Glutamatergic neuron (in vitro differentiated cells): ENCODE measurements at regions not wholly inside any gene's neighbourhood (a gene's known extent, or its start where the extent isn't known, plus 50 kb on each side); places are given as distances from the start of the nearest gene placed in this dataset.

ENCODE experiments used
- DNase-seq: peaks from one replicate; pipeline ENCODE4 v3.0.0; 2022
- H3K27ac Mint-ChIP-seq: one replicate; pipeline ENCODE4 v1.8.0; 2020; ENCODE audit warnings: mild to moderate bottlenecking, mixed read lengths, inconsistent platforms; ENCODE audit not compliant: unreplicated experiment
- H3K27me3 Mint-ChIP-seq: one replicate; pipeline ENCODE4 v1.8.0; 2020; ENCODE audit warnings: mild to moderate bottlenecking, moderate library complexity, mixed read lengths, inconsistent platforms; ENCODE audit not compliant: unreplicated experiment
- H3K36me3 Mint-ChIP-seq: one replicate; pipeline ENCODE4 v1.8.0; 2020; ENCODE audit warnings: mild to moderate bottlenecking, mixed read lengths, inconsistent platforms; ENCODE audit not compliant: unreplicated experiment
- H3K4me1 Mint-ChIP-seq: one replicate; pipeline ENCODE4 v1.8.0; 2020; ENCODE audit warnings: mild to moderate bottlenecking, low read depth, mixed read lengths, inconsistent platforms; ENCODE audit not compliant: unreplicated experiment
- H3K4me3 Mint-ChIP-seq: one replicate; pipeline ENCODE4 v1.8.0; 2020; ENCODE audit warnings: mild to moderate bottlenecking, mixed read lengths, inconsistent platforms; ENCODE audit not compliant: unreplicated experiment
- H3K9me3 Mint-ChIP-seq: one replicate; pipeline ENCODE4 v1.8.0; 2020; ENCODE audit warnings: mild to moderate bottlenecking, moderate library complexity, mixed read lengths, inconsistent platforms; ENCODE audit not compliant: unreplicated experiment
- CTCF ChIP-seq: fragments of 200-600 bp; sonication (generic); IDR thresholded peaks from one replicate; pipeline ENCODE4 v1.5.0; 2021; ENCODE audit not compliant: partially characterized antibody, unreplicated experiment

- TF ChIP-seq CTCF: no peak
- H3K27me3 Mint-ChIP-seq: peaks cover 2% of the 10 kb centered on the region
- H3K4me3 Mint-ChIP-seq: no peak overlapping the region
- H3K36me3 Mint-ChIP-seq: no peaks in the 10 kb centered on the region
- no peak for DNase-seq
- peaks cover 2% of the 10 kb centered on the region for H3K9me3 Mint-ChIP-seq
- H3K4me1 Mint-ChIP-seq: peaks cover 33% of the 10 kb centered on the region
- no peak overlapping the region for H3K27ac Mint-ChIP-seq
Observed at GRCh38 chr15:36499412-36500389, 79.7 kb upstream of the CDIN1 start.

- no peaks in the 10 kb centered on the region for H3K27me3 Mint-ChIP-seq
- TF ChIP-seq CTCF: peak; percentile 65
- no peaks in the 10 kb centered on the region for H3K36me3 Mint-ChIP-seq
- H3K4me1 Mint-ChIP-seq: peaks cover 23% of the 10 kb centered on the region
- no peaks in the 10 kb centered on the region for H3K9me3 Mint-ChIP-seq
- H3K27ac Mint-ChIP-seq: no peak overlapping the region
- DNase-seq: no peak
- no peak overlapping the region for H3K4me3 Mint-ChIP-seq
Observed at GRCh38 chr15:36501063-36501678, 78.3 kb upstream of the CDIN1 start.

GRCh38 chr15:36502509-36502908 lies 76.9 kb upstream of the CDIN1 start:
- DNase-seq: no peak
- Mint-ChIP-seq H3K4me3 (no peak overlapping the region), H3K9me3 (no peaks in the 10 kb centered on the region), H3K36me3 (no peaks in the 10 kb centered on the region), H3K27me3 (no peaks in the 10 kb centered on the region), H3K4me1 (peaks cover 23% of the 10 kb centered on the region), H3K27ac (no peak overlapping the region)
- TF ChIP-seq CTCF: no peak

GRCh38 chr15:36506733-36507356 lies 72.6 kb upstream of the CDIN1 start:
- no peak overlapping the region for H3K4me3 Mint-ChIP-seq
- no peaks in the 10 kb centered on the region for H3K36me3 Mint-ChIP-seq
- DNase-seq: no peak
- H3K4me1 Mint-ChIP-seq: peaks cover 5% of the 10 kb centered on the region
- no peaks in the 10 kb centered on the region for H3K27me3 Mint-ChIP-seq
- H3K27ac Mint-ChIP-seq: no peak overlapping the region
- TF ChIP-seq CTCF: no peak
- no peaks in the 10 kb centered on the region for H3K9me3 Mint-ChIP-seq
